ENCODE measurements at regions not wholly inside any gene's neighbourhood (a gene's known extent, or its start where the extent isn't known, plus 50 kb on each side); places are given as distances from the start of the nearest gene placed in this dataset.

DNA sequence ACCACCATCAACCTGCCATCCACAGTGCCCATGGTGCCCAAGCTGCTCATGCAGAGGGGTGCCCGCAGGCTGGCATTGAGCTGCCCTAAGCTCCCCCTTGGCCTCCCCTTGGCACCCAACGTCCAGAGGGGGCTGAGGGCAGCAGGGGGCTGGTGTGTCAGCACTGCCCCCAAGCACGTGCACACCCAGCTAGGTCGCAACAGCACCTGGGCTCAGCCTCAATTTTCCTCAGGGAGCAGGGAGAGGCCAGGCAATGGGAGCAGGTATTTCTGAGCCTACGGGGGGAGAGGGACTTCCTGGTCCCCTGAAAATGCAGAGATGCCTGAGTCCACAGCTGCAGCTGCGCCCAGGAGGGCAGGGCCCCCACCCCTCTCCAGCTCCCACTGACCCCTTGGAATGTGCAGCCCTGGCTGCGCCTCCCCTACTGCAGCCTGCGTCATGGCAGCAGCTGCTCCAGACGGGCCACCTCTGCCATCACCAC is 204.2 kb downstream of the ANKRD60 start:
- Histone ChIP-seq H3K9me3 (ENCODE audit: insufficient read depth in 2 of 2, low read depth in 1 of 2, low read length in 1 of 2) (no peaks in the 10 kb centered on the region), H3K27me3 (replicated peaks in 1 of 4; ENCODE audit: control insufficient read depth in 3 of 4, extremely low read depth in 1 of 4, insufficient read depth in 3 of 4, low read length in 3 of 4) (no peaks in the 10 kb centered on the region; a peak in 2 of 7 replicates), H3K9ac (replicated peaks in 1 of 4; ENCODE audit: extremely low read depth in 1 of 4, low read depth in 3 of 4, low read length in 3 of 4) (no peak overlapping the region), H2BK12ac (ENCODE audit: low read depth, low read length) (no peak overlapping the region), H3K4me3 (ENCODE audit: extremely low read depth in 1 of 4, insufficient read depth in 2 of 4, low read depth in 3 of 4, low read length in 4 of 4) (no peak overlapping the region), H2BK15ac (ENCODE audit: low read length) (no peak overlapping the region), H3K23ac (ENCODE audit: insufficient read length) (no peak overlapping the region), H3K18ac (ENCODE audit: extremely low read depth, low read length) (no peak overlapping the region), H3K4me1 (replicated peaks in 1 of 4; ENCODE audit: control insufficient read depth in 3 of 4, insufficient read depth in 4 of 4, low read length in 3 of 4) (no peaks in the 10 kb centered on the region; a peak in 1 of 7 replicates), H3K14ac (ENCODE audit: insufficient read length) (no peak overlapping the region), H4K91ac (replicated peaks; ENCODE audit: insufficient read length, low read length) (no peak overlapping the region), H4K8ac (ENCODE audit: extremely low read depth, insufficient read depth, low read length) (peak overlapping the region; percentile 9; the same call in 1 of the 2 replicates), H4K20me1 (replicated peaks in 1 of 2; ENCODE audit: control insufficient read depth in 1 of 2, insufficient read depth in 2 of 2, low read length in 2 of 2) (no peaks in the 10 kb centered on the region), H3K79me1 (ENCODE audit: low read depth, low read length) (no peaks in the 10 kb centered on the region), H3K79me2 (ENCODE audit: control insufficient read depth in 1 of 2, insufficient read depth in 2 of 2, low read length in 2 of 2) (no peaks in the 10 kb centered on the region), H2AK5ac (ENCODE audit: low read depth, low read length) (no peak overlapping the region), H2BK20ac (ENCODE audit: low read length) (no peak overlapping the region), H2BK120ac (replicated peaks; ENCODE audit: low read depth, low read length) (no peak overlapping the region), H2BK5ac (ENCODE audit: low read depth, low read length) (no peak overlapping the region), H2AFZ (ENCODE audit: low read length) (no peak overlapping the region), H3K36me3 (ENCODE audit: control insufficient read depth in 2 of 4, insufficient read depth in 4 of 4, low read length in 3 of 4) (no peaks in the 10 kb centered on the region), H3K56ac (replicated peaks; ENCODE audit: insufficient read length, low read depth, low read length) (no peak overlapping the region), H3K4me2 (ENCODE audit: insufficient read depth in 1 of 2, low read depth in 2 of 2, low read length in 2 of 2) (no peak overlapping the region), H3K4ac (replicated peaks; ENCODE audit: insufficient read length, low read depth, low read length) (no peak overlapping the region), H4K5ac (ENCODE audit: insufficient read length, low read depth, low read length) (no peak overlapping the region), H3K23me2 (ENCODE audit: low read depth, low read length) (0 out of 2 replicates have a peak, but pooled peaks cover 2% of the 10 kb centered on the region), H3K27ac (ENCODE audit: low read depth, low read length) (no peak overlapping the region)
- CTCF ChIA-PET (ENCODE audit: partially characterized antibody), result interaction anchor here (0.8 to 1.5 kb wide), 5 partner anchors 9 to 401 kb away, joined by 3 to 8 read pairs (median 3); no protein-coding TSS in a partner anchor
- no peak for TF ChIP-seq JUND (IDR thresholded peaks at IDR 0.05; ENCODE audit: low read length)
- no peak for TF ChIP-seq PHF8 (conservative IDR thresholded peaks at IDR 0.05; ENCODE audit: low read depth, low read length)
- TF ChIP-seq TAF1 (IDR thresholded peaks at IDR 0.05; ENCODE audit: low read depth, low read length), result no peak
- POLR2A ChIA-PET (ENCODE audit: partially characterized antibody), result no interaction called here
- no peak for FAIRE-seq
- no peak for DNase-seq (ENCODE audit: low read depth in 1 of 2, low spot score in 2 of 2)
- WGBS, 2 experiments (ENCODE audit: extremely low coverage in 1 of 2, insufficient coverage in 1 of 2, insufficient read length in 1 of 2, insufficient replicate concordance in 2 of 2, low coverage in 1 of 2, low lambda C conversion rate in 2 of 2, missing lambda C conversion rate in 1 of 2), result 84% methylated on average over 7 of the region's 9 CpGs; no CpG with 5 or more reads in 1 of the 2 experiments

Data from H1 (cell line).